Renal cortical epithelial cell (primary cell): ENCODE measurements at regions not wholly inside any gene's neighbourhood (a gene's known extent, or its start where the extent isn't known, plus 50 kb on each side); places are given as distances from the start of the nearest gene placed in this dataset.

Experiments used
- DNase-seq: peaks from one replicate; pipeline ENCODE4 v3.0.0-alpha.2; 2011; ENCODE audit warnings: low read depth

GRCh38 chr14:94995551-94995950 lies 161.8 kb downstream of the DICER1 start:
- DNase-seq = no peak

- no peak for DNase-seq
Measured at GRCh38 chr14:94994245-94994644, 163.1 kb downstream of the DICER1 start.

- peak; percentile 63 for DNase-seq
Measured at GRCh38 chr14:94992046-94992445, 165.3 kb downstream of the DICER1 start.

GRCh38 chr14:94989946-94990345 lies 167.4 kb downstream of the DICER1 start:
- DNase-seq = peak; percentile 3

- no peak for DNase-seq
Measured at GRCh38 chr14:94989417-94989816, 167.9 kb downstream of the DICER1 start.

- DNase-seq = no peak
Measured at GRCh38 chr14:94987409-94987808, 169.9 kb downstream of the DICER1 start.

GRCh38 chr14:94979891-94980290 lies 177.4 kb downstream of the DICER1 start:
- DNase-seq = no peak

GRCh38 chr14:94977016-94977415 lies 180.3 kb downstream of the DICER1 start:
- no peak for DNase-seq

- DNase-seq = no peak
Measured at GRCh38 chr14:94975366-94975765, 182.0 kb downstream of the DICER1 start.

- no peak for DNase-seq
Measured at GRCh38 chr14:94974893-94975292, 182.4 kb downstream of the DICER1 start.

- no peak for DNase-seq
Measured at GRCh38 chr14:94974422-94974821, 182.9 kb downstream of the DICER1 start.

GRCh38 chr14:94971750-94972149 lies 185.6 kb downstream of the DICER1 start:
- DNase-seq = no peak

GRCh38 chr14:94970941-94971730 lies 186.2 kb downstream of the DICER1 start:
- no peak for DNase-seq

GRCh38 chr14:94969766-94970165 lies 187.6 kb downstream of the DICER1 start:
- DNase-seq = no peak

GRCh38 chr14:94966868-94967267 lies 190.5 kb downstream of the DICER1 start:
- no peak for DNase-seq

GRCh38 chr14:94966344-94966743 lies 191.0 kb downstream of the DICER1 start:
- no peak for DNase-seq

- DNase-seq = no peak
Measured at GRCh38 chr14:94965551-94966313, 191.6 kb downstream of the DICER1 start.

GRCh38 chr14:94964931-94965330 lies 192.4 kb downstream of the DICER1 start:
- DNase-seq = no peak

GRCh38 chr14:94964181-94964580 lies 193.1 kb downstream of the DICER1 start:
- no peak for DNase-seq

GRCh38 chr14:94963051-94963450 lies 193.1 kb upstream of the GSC start:
- DNase-seq = no peak

- no peak for DNase-seq
Measured at GRCh38 chr14:94962166-94962575, 192.3 kb upstream of the GSC start.

GRCh38 chr14:94961386-94962165 lies 191.7 kb upstream of the GSC start:
- DNase-seq = no peak
